ENCODE measurements at regions not wholly inside any gene's neighbourhood (a gene's known extent, or its start where the extent isn't known, plus 50 kb on each side); places are given as distances from the start of the nearest gene placed in this dataset.

DNA sequence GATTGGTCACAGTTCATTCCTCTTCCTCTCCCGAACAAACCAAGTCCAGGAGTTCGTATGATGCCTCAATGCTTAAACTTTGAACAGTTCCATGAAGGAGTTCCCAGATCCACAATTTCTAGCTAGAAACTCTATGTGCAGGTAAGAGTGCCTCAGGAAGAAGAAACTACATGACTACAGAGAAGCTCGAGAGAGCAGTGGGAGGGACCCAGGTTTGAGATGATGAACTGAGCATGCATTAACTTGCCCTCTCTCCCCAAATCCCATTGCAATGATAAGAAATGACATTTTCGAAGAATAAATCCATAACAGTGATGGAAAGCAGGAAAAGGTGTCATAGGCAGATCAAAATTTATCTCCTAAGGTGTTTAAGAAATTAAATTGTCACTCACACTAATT, 140.6 kb upstream of the JCAD start:
- TF ChIP-seq, protein P1, sequence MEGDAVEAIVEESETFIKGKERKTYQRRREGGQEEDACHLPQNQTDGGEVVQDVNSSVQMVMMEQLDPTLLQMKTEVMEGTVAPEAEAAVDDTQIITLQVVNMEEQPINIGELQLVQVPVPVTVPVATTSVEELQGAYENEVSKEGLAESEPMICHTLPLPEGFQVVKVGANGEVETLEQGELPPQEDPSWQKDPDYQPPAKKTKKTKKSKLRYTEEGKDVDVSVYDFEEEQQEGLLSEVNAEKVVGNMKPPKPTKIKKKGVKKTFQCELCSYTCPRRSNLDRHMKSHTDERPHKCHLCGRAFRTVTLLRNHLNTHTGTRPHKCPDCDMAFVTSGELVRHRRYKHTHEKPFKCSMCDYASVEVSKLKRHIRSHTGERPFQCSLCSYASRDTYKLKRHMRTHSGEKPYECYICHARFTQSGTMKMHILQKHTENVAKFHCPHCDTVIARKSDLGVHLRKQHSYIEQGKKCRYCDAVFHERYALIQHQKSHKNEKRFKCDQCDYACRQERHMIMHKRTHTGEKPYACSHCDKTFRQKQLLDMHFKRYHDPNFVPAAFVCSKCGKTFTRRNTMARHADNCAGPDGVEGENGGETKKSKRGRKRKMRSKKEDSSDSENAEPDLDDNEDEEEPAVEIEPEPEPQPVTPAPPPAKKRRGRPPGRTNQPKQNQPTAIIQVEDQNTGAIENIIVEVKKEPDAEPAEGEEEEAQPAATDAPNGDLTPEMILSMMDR (IDR thresholded peaks at IDR 0.05): no peak
- no peak for TF ChIP-seq POLR2A (IDR thresholded peaks at IDR 0.05; ENCODE audit: low read length)
- TF ChIP-seq JUN (IDR thresholded peaks at IDR 0.05): no peak
- no peak for TF ChIP-seq MAZ (IDR thresholded peaks at IDR 0.05; ENCODE audit: borderline replicate concordance, low read depth, low read length)
- no peak for TF ChIP-seq SMC3 (IDR thresholded peaks at IDR 0.05)
- TF ChIP-seq EP300 (IDR thresholded peaks at IDR 0.05): no peak
